ENCODE measurements at regions not wholly inside any gene's neighbourhood (a gene's known extent, or its start where the extent isn't known, plus 50 kb on each side); places are given as distances from the start of the nearest gene placed in this dataset.
"Not testable (repeated sequence)": the region's sequence is repeated elsewhere in the genome, so short reads cannot be mapped to it uniquely, and the experiment has no call there.

- DNase-seq, result peak; percentile 43 to 77
Measured at GRCh38 chrX:151042842-151043241, 59.7 kb downstream of the HMGB3 start.

DNA sequence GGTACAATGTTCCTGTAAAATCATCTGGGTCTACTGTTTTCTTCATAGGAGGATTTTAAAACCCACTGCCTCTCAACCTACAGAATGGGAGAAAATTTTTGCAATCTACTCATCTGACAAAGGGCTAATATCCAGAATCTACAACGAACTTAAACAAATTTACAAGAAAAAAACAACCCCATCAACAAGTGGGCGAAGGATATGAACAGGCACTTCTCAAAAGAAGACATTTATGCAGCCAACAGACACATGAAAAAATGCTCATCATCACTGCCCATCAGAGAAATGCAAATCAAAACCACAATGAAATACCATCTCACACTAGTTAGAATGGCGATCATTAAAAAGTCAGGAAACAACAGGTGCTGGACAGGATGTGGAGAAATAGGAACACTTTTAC, 83.2 kb downstream of the HMGB3 start:
- not testable (repeated sequence) for DNase-seq

GRCh38 chrX:151073767-151074166, 90.6 kb downstream of the HMGB3 start:
- no peak for DNase-seq

DNA sequence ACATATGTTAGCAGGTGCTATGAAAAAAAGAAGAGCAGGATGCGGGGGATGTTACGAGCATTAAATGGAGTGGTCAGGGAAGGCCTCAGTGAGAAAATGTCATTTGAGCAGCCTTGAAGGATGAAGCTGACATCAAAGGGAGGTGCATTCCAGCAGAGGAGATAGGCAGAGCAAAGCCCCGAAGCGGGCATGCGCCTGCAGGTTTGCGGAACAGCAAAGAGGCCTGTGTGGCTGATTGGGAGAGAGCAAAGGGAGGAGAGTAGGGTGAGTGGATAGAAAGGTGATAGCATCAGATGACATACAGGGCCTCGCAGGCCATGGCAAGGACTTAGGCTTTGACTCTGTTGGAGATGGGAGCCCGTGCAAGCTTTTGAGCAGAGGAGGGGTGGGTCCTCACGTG, 95.4 kb upstream of the GPR50 start:
- no peak for DNase-seq

GRCh38 chrX:151082077-151082948, 94.1 kb upstream of the GPR50 start:
- peak; percentile 40 to 70 for DNase-seq

GRCh38 chrX:151084454-151084853, 91.9 kb upstream of the GPR50 start:
- DNase-seq, result no peak

- no peak for DNase-seq
Measured at GRCh38 chrX:151085207-151085606, 91.2 kb upstream of the GPR50 start.

DNA sequence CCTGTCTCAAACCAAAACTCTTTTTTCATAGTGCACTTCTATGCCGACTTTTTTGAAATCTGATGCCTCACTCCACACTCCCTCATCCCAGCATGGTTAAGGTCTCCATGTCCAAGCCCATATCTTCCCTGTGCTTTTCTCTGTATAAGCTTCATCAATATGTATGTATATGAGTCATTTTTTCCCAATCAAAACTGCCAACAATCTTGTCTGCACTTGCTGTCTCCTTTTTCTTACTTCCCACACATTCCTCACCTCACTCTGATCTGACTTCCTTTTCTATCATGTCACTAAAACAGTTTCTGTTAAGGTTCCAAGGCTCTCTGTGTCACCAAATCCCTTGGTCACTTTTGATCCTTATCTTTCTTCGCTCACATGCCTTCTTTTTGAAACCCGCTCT, 88.2 kb upstream of the GPR50 start:
- no peak for DNase-seq

- peak in 1 of 2 donors; percentile 7 for DNase-seq
Measured at GRCh38 chrX:151099001-151099400, 77.4 kb upstream of the GPR50 start.

GRCh38 chrX:151100799-151101198, 75.6 kb upstream of the GPR50 start:
- no peak for DNase-seq

- not testable (repeated sequence) for DNase-seq
Measured at GRCh38 chrX:151113200-151113599, 63.2 kb upstream of the GPR50 start.
